Panc1 (cell line): ENCODE measurements at regions not wholly inside any gene's neighbourhood (a gene's known extent, or its start where the extent isn't known, plus 50 kb on each side); places are given as distances from the start of the nearest gene placed in this dataset.
A peak's percentile ranks its signal among the peaks of the same experiment; 100 is the strongest.

Experiments used
- ATAC-seq: fragments of 200-7000 bp; cut with Tn5 transposase; 2 replicates; pipeline ENCODE4 v1.9.1; 2020; ENCODE audit warnings: mild to moderate bottlenecking, moderate library complexity
- BruUV-seq: library from RNA; stranded (reverse); fragments of 400-500 nt; replicated peaks from 2 replicates; lab custom pipeline; 2021; lab: Mats Ljungman, UMichigan
- CTCF ChIA-PET: fragments of 300-600 bp; sonication (Branson Sonifier 250); formaldehyde crosslinking; loops from one replicate; lab custom pipeline; 2022; ENCODE audit warnings: antibody characterized with exemption; lab: Charles Lee
- POLR2A ChIA-PET: fragments of 300-600 bp; sonication (Branson Sonifier 250); formaldehyde crosslinking; loops from one replicate; lab custom pipeline; 2022; ENCODE audit warnings: antibody characterized with exemption; lab: Charles Lee
- DNase-seq: peaks from one replicate; pipeline ENCODE4 v3.0.0-alpha.2; 2010; ENCODE audit warnings: low read depth, low spot score
- H3K27ac ChIP-seq: 2 replicates; pipeline ENCODE4 v1.5.1; 2011; ENCODE audit warnings: mild to moderate bottlenecking, low read length, inconsistent platforms
- H3K27me3 ChIP-seq: fragments of 200-500 bp; sonication (Bioruptor generic); 2 replicates; pipeline ENCODE4 v1.6.0; 2014; ENCODE audit warnings: low read length, inconsistent platforms; ENCODE audit not compliant: control insufficient read depth, insufficient read depth
- H3K36me3 ChIP-seq: fragments of 200-500 bp; sonication (Bioruptor generic); 2 replicates; pipeline ENCODE4 v1.5.1; 2014; ENCODE audit warnings: inconsistent platforms, mild to moderate bottlenecking, low read length, moderate library complexity; ENCODE audit not compliant: control insufficient read depth, insufficient read depth
- H3K4me1 ChIP-seq: 2 replicates; pipeline ENCODE4 v1.5.1; 2011; ENCODE audit warnings: inconsistent platforms, mild to moderate bottlenecking, low read length, moderate library complexity; ENCODE audit not compliant: control insufficient read depth, insufficient read depth
- H3K4me3 ChIP-seq, 2 experiments: 2 replicates each; pipeline ENCODE4 v1.5.1; 2011 to 2012; ENCODE audit warnings: low read depth in 2 of 2, low read length in 2 of 2, mild to moderate bottlenecking in 2 of 2, inconsistent platforms in 1 of 2, moderate library complexity in 1 of 2
- H3K9me3 ChIP-seq: fragments of 200-500 bp; sonication (Bioruptor generic); 2 replicates; pipeline ENCODE4 v1.5.1; 2014; ENCODE audit warnings: low read depth, mild to moderate bottlenecking, inconsistent platforms, low read length, moderate library complexity; ENCODE audit not compliant: control insufficient read depth, insufficient read depth
- CTCF ChIP-seq: fragments of 450-650 bp; IDR thresholded peaks from 2 replicates; pipeline ENCODE4 v1.5.1; 2017; ENCODE audit warnings: mild to moderate bottlenecking
- POLR2AphosphoS5 ChIP-seq: IDR thresholded peaks from 2 replicates; pipeline ENCODE4 v1.6.1; 2012; ENCODE audit warnings: mild to moderate bottlenecking, low read depth, low read length, moderate library complexity
- REST ChIP-seq, 2 experiments: IDR thresholded peaks; 2 replicates each; pipeline ENCODE4 v1.6.1; 2011 to 2012; ENCODE audit warnings: low read depth in 2 of 2, control low read depth in 1 of 2, low read length in 1 of 2, mild to moderate bottlenecking in 1 of 2, moderate library complexity in 1 of 2; ENCODE audit not compliant: insufficient read depth in 1 of 2
- SIN3A ChIP-seq: IDR thresholded peaks from 2 replicates; pipeline ENCODE4 v1.6.1; 2012; ENCODE audit warnings: low read depth, mild to moderate bottlenecking, low read length, moderate library complexity, borderline replicate concordance; ENCODE audit not compliant: insufficient read depth
- TCF7L2 ChIP-seq: IDR thresholded peaks from 2 replicates; pipeline ENCODE4 v1.6.1; 2011; ENCODE audit warnings: mild to moderate bottlenecking, low read depth, low read length, inconsistent platforms
- in situ Hi-C: cut with HindIII; loops from 2 replicates; pipeline ENCODE4 v1.10.0; 2016; ENCODE audit warnings: low sequenced_read_pairs, low pct_unique_long_range_greater_than_20kb
- intact Hi-C: fragments of 100-400 bp; cut with micrococcal nuclease; formaldehyde crosslinking; loops from one replicate; pipeline ENCODE4 v1.10.0; 2022; ENCODE audit not compliant: unreplicated experiment

- in situ Hi-C loops (no loop called here), intact Hi-C loops (no loop called here)
- Histone ChIP-seq H3K36me3 (no peaks in the 10 kb centered on the region), H3K27me3 (no peaks in the 10 kb centered on the region), H3K4me1 (no peaks in the 10 kb centered on the region), H3K27ac (no peak overlapping the region), H3K4me3 (no peak overlapping the region), H3K9me3 (no peaks in the 10 kb centered on the region)
- CTCF ChIA-PET: no interaction called here
- POLR2A ChIA-PET: no interaction called here
- no TSS peak for BruUV-seq
- DNase-seq: no peak
- ATAC-seq: no peak
- TF ChIP-seq SIN3A (no peak), TCF7L2 (no peak), REST (IDR thresholded peaks at IDR 0.05; ENCODE audit: insufficient read depth in 1 of 2, low read depth in 2 of 2, low read length in 1 of 2) (no peak), CTCF (no peak), POLR2AphosphoS5 (no peak)
Observed at GRCh38 chr4:123632693-123633030, 236.1 kb downstream of the SPRY1 start.

GRCh38 chr4:123638834-123639233 lies 242.2 kb downstream of the SPRY1 start:
- POLR2A ChIA-PET: no interaction called here
- intact Hi-C loops: no loop called here
- DNase-seq (no peak), ATAC-seq (no peak)
- Histone ChIP-seq H3K4me3 (no peak overlapping the region), H3K4me1 (no peaks in the 10 kb centered on the region), H3K27me3 (no peaks in the 10 kb centered on the region), H3K36me3 (no peaks in the 10 kb centered on the region), H3K27ac (peak overlapping the region; percentile 29; the same call in 1 of the 2 replicates), H3K9me3 (no peaks in the 10 kb centered on the region)
- CTCF ChIA-PET: no interaction called here
- TF ChIP-seq REST (IDR thresholded peaks at IDR 0.05; ENCODE audit: insufficient read depth in 1 of 2, low read depth in 2 of 2, low read length in 1 of 2): no peak
- no peak for TF ChIP-seq POLR2AphosphoS5
- no peak for TF ChIP-seq SIN3A
- no peak for TF ChIP-seq TCF7L2
- TF ChIP-seq CTCF: no peak
- in situ Hi-C loops: no loop called here
- no TSS peak for BruUV-seq
